Colonic mucosa (tissue), 4 donors: ENCODE measurements at regions not wholly inside any gene's neighbourhood (a gene's known extent, or its start where the extent isn't known, plus 50 kb on each side); places are given as distances from the start of the nearest gene placed in this dataset.

Source experiments
- DNase-seq: peaks from one replicate; pipeline ENCODE4 v3.0.0-alpha.2; 2020
- H3K27ac ChIP-seq: fragments of 200-600 bp; one replicate; pipeline ENCODE4 v1.8.0; 2021
- H3K27me3 ChIP-seq: fragments of 200-600 bp; one replicate; pipeline ENCODE4 v1.8.0; 2021
- H3K36me3 ChIP-seq: fragments of 200-600 bp; one replicate; pipeline ENCODE4 v1.8.0; 2021
- H3K4me1 ChIP-seq: fragments of 200-600 bp; one replicate; pipeline ENCODE4 v1.8.0; 2021; ENCODE audit warnings: mild to moderate bottlenecking
- H3K4me3 ChIP-seq: fragments of 200-600 bp; one replicate; pipeline ENCODE4 v1.8.0; 2021
- H3K9ac ChIP-seq, 2 donors: one replicate each; pipeline ENCODE4 v1.7.0; 2013; ENCODE audit warnings: control low read depth in 2 of 2, low read depth in 2 of 2, low read length in 2 of 2
- H3K9me3 ChIP-seq: fragments of 200-600 bp; one replicate; pipeline ENCODE4 v1.8.0; 2021
- intact Hi-C: fragments of 100-400 bp; cut with DNase I; formaldehyde crosslinking; loops from one replicate; pipeline ENCODE4 v1.14.1; 2022
- TF ChIP-seq, protein P1 (sequence below): fragments of 200-600 bp; IDR thresholded peaks from one replicate; pipeline ENCODE4 v1.8.0; 2022; ENCODE audit warnings: antibody characterized with exemption, mild to moderate bottlenecking
- donor health status: healthy.
- donor health status: DM: no; HTN: no; CAD: no.
- donor health status: DM: no; HTN: no; CAD: no.

DNA sequence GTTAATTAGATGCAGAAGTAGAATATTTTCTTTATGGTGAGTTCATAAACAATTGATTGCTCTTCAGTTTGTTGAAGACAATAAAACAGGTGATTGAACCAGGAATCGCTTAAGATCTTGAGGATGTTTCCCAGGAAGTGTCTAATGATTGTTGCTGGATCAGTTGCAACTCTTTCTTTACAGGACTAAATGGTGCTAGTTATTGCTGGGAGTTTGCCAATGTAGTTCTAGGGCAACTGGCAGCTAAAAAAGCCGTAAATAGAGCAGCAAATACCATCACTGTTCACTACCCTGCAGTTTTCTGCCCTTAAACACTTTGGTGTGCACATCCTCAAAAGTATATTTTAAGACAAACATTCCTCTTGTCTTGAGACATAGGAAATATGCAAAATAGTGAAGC, 119.2 kb upstream of the ANK3 start:
- no peak overlapping the region for H3K4me3 ChIP-seq
- TF ChIP-seq, protein P1, sequence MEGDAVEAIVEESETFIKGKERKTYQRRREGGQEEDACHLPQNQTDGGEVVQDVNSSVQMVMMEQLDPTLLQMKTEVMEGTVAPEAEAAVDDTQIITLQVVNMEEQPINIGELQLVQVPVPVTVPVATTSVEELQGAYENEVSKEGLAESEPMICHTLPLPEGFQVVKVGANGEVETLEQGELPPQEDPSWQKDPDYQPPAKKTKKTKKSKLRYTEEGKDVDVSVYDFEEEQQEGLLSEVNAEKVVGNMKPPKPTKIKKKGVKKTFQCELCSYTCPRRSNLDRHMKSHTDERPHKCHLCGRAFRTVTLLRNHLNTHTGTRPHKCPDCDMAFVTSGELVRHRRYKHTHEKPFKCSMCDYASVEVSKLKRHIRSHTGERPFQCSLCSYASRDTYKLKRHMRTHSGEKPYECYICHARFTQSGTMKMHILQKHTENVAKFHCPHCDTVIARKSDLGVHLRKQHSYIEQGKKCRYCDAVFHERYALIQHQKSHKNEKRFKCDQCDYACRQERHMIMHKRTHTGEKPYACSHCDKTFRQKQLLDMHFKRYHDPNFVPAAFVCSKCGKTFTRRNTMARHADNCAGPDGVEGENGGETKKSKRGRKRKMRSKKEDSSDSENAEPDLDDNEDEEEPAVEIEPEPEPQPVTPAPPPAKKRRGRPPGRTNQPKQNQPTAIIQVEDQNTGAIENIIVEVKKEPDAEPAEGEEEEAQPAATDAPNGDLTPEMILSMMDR: no peak
- H3K9ac ChIP-seq: no peak overlapping the region

DNA sequence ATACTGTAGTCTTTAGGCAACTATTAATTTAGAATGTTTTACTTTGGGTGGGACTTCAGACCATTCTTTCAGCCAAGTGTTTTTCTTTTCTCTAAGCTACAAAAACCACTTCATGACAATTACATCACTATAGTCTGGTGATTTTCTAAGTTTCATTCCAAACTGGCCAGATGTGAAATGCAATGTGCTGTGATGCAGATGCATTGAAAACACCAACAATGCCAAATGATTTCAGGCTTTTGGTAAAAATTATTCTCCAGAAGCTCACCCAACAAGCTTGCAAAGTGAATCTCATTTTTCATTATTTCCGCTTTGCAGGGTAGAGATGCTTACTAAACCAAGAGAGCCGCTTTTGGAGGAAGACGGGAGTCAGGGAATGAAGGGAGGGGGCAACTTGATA, 118.4 kb upstream of the ANK3 start:
- H3K4me1 ChIP-seq: no peaks in the 10 kb centered on the region
- DNase-seq: no peak
- intact Hi-C loops: no loop called here
- H3K4me3 ChIP-seq: no peak overlapping the region
- H3K9me3 ChIP-seq: no peaks in the 10 kb centered on the region
- H3K27me3 ChIP-seq: no peaks in the 10 kb centered on the region
- no peak overlapping the region for H3K9ac ChIP-seq
- no peak overlapping the region for H3K27ac ChIP-seq
- H3K36me3 ChIP-seq: no peaks in the 10 kb centered on the region
- TF ChIP-seq, protein P1: no peak

More for the DNA sequence above, 119.2 kb upstream of the ANK3 start:
- DNase-seq: no peak
- Histone ChIP-seq H3K27ac (no peak overlapping the region), H3K4me1 (no peaks in the 10 kb centered on the region), H3K9me3 (no peaks in the 10 kb centered on the region), H3K27me3 (no peaks in the 10 kb centered on the region), H3K36me3 (no peaks in the 10 kb centered on the region)
- intact Hi-C loops: no loop called here

DNA sequence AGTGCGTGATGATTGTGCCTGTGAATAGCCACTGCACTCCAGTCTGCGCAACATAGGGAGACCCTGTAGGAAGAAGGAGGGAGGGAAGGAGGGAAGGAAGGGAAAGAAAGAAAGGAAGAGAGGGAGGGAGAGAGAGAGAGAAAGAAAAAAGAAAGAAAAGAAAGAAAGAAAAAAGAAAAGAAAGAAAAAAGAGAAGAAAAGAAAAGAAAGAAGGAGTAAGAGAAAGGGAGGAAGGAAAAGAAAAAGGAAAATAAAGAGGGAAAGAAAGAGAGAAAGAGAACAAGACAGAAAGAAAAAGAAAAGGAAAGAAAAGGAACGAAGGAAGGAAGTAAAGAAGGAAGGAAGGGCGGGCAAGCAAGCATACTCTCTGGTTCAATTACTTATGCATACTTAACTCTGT, 112.9 kb upstream of the ANK3 start:
- no peaks in the 10 kb centered on the region for H3K36me3 ChIP-seq
- no peaks in the 10 kb centered on the region for H3K4me1 ChIP-seq
- no peaks in the 10 kb centered on the region for H3K27me3 ChIP-seq
- H3K9ac ChIP-seq: no peak overlapping the region
- H3K27ac ChIP-seq: no peak overlapping the region
- H3K4me3 ChIP-seq: no peak overlapping the region
- intact Hi-C loops: no loop called here
- H3K9me3 ChIP-seq: no peaks in the 10 kb centered on the region
- TF ChIP-seq, protein P1: no peak
- no peak for DNase-seq

DNA sequence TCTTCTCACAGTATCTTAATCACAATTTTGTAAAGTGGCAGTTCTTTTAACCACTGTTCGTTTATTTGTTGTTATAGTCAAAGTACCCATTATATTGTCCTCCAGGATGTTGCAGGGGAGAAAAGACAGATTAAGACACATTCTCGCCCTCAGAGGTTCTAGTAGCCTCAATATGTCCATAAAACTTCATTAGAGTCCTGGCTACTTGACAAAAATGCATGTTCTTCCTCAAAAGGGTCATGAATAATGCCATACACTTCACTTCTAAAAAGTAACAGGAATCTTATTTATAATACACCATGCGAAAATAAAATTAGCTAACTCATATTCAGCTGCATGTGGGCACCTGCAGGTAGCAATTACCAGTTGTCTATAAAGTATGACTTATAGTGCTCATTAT, 109.3 kb upstream of the ANK3 start:
- Histone ChIP-seq H3K9me3 (no peaks in the 10 kb centered on the region), H3K9ac (no peak overlapping the region), H3K4me1 (no peaks in the 10 kb centered on the region), H3K27ac (no peak overlapping the region), H3K27me3 (no peaks in the 10 kb centered on the region), H3K4me3 (no peak overlapping the region), H3K36me3 (no peaks in the 10 kb centered on the region)
- intact Hi-C loops: no loop called here
- DNase-seq: no peak
- TF ChIP-seq, protein P1: no peak

DNA sequence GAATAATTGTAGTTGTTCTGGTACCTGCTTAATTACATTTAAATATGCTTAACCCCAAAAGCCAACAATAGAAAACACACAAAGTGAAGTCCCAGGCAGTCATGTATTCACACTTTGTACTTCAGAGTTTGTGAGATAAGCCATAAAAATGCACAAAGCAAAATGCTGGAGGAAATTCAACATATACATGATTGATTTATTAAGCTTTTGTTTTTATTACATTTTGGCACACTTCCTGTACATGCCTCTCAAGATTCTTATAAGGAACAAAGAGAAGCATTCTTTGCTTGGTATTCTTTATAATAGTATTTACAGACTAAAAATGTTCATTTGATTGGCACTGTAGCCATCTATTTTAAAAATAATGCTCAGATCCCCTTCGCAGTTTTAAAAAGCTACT, 107.7 kb upstream of the ANK3 start:
- Histone ChIP-seq H3K27ac (no peak overlapping the region), H3K4me1 (no peaks in the 10 kb centered on the region), H3K4me3 (no peak overlapping the region), H3K27me3 (no peaks in the 10 kb centered on the region), H3K9ac (no peak overlapping the region), H3K36me3 (no peaks in the 10 kb centered on the region), H3K9me3 (no peaks in the 10 kb centered on the region)
- TF ChIP-seq, protein P1: no peak
- DNase-seq: no peak
- intact Hi-C loops: no loop called here

DNA sequence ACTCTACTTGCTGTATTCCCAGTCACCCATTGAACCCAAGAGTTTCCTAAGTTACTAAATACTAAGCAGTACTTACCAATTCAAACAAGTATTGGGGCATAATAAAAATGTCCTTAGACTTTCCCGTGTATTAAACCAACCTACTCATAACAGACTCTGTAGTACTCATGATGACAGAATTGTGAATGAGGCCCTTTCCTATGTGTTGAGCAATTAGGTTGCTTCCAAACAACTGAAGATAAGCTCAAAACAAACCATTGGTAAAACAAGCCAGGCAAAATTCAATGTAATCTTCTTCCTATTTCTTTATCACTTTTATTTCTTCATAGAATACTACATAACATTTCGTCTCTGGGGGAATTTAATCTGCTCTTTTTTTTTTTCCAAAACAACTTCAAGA, 106.5 kb upstream of the ANK3 start:
- no peak for DNase-seq
- TF ChIP-seq, protein P1: no peak
- intact Hi-C loops: no loop called here

More for the DNA sequence above, 106.5 kb upstream of the ANK3 start:
- H3K36me3 ChIP-seq: no peaks in the 10 kb centered on the region
- no peak overlapping the region for H3K4me3 ChIP-seq
- no peaks in the 10 kb centered on the region for H3K9me3 ChIP-seq
- no peak overlapping the region for H3K9ac ChIP-seq
- no peaks in the 10 kb centered on the region for H3K27me3 ChIP-seq
- H3K4me1 ChIP-seq: no peaks in the 10 kb centered on the region
- H3K27ac ChIP-seq: no peak overlapping the region
